ENCODE measurements at regions not wholly inside any gene's neighbourhood (a gene's known extent, or its start where the extent isn't known, plus 50 kb on each side); places are given as distances from the start of the nearest gene placed in this dataset.

DNA sequence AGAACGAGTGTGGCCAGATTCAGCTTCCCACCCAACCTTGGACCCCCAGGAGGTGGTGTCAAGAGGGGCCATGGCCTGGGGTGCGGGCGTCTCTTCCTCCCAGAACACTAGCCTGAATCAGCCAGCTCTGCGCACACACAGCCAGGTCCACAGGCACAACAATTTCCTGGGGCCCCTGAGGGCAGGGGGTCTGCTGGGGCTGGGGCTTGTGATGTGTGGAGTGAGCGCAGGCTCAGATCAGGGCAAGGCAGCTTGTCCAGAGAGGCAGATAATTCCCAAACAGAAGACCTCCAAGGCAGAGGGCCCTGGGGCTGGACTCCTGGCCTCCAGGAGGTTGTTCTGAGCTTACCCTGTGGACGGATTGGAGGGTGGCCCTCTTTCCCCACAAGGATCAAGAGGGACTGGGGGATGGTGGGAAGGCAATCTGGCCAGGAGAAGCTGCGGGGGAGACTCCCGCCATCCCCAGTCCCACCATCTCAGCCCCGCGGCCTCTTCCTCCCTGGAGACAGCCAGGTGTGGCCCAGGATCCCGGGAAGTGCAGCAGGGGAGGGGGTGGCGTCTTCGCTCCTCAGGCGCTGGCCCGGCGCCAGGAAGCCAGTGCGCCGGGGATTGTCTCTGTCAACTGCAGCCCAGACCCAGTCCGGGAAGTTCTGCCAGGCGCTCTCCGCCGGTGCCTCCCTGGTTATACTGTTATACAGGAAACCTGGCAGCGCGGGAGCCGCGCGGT, 52.0 kb upstream of the AMZ2 start:
- no peaks in the 10 kb centered on the region for H3K9me2 ChIP-seq (ENCODE audit: insufficient read depth)
- H3K4me2 ChIP-seq: peak overlapping the region; percentile 92
- ChIA-PET CTCF (no interaction called here), POLR2A (ENCODE audit: unreplicated experiment) (no interaction called here)
- H3K4me1 ChIP-seq (replicated peaks; ENCODE audit: insufficient read depth): peaks cover 14% of the 10 kb centered on the region; the same call in 1 of the 2 replicates
- H3K9me3 ChIP-seq (ENCODE audit: insufficient read depth, low read depth): no peaks in the 10 kb centered on the region
- peaks cover 4% of the 10 kb centered on the region; the same call in 1 of the 2 replicates for H3F3A ChIP-seq (ENCODE audit: insufficient read depth, low read depth)
- peak in 1 of 2 experiments; percentile 26 for DNase-seq
- no peak overlapping the region for H2AFZ ChIP-seq
- H4K20me1 ChIP-seq (ENCODE audit: insufficient read depth): no peaks in the 10 kb centered on the region
- no TSS peak for BruUV-seq (replicated peaks)
- no peak overlapping the region for H3K27ac ChIP-seq
- intact Hi-C loops (cut with micrococcal nuclease; ENCODE audit: unreplicated experiment): loop anchor here (10.0 kb wide), 1 partner anchor 559 kb away; no protein-coding TSS in a partner anchor
- peak overlapping the region; percentile 47; the same call in 1 of the 2 replicates for H3K4me3 ChIP-seq
- peaks cover 18% of the 10 kb centered on the region for H3K27me3 ChIP-seq (ENCODE audit: insufficient read depth, low read depth)
- no peaks in the 10 kb centered on the region for H3K79me2 ChIP-seq (ENCODE audit: low read depth)
- H3K36me3 ChIP-seq (ENCODE audit: low read depth): no peaks in the 10 kb centered on the region
- TF ChIP-seq CTCF (conservative IDR thresholded peaks at IDR 0.05): no peak
- no peak for TF ChIP-seq EZH2 (IDR thresholded peaks at IDR 0.05; ENCODE audit: low read depth)

DNA sequence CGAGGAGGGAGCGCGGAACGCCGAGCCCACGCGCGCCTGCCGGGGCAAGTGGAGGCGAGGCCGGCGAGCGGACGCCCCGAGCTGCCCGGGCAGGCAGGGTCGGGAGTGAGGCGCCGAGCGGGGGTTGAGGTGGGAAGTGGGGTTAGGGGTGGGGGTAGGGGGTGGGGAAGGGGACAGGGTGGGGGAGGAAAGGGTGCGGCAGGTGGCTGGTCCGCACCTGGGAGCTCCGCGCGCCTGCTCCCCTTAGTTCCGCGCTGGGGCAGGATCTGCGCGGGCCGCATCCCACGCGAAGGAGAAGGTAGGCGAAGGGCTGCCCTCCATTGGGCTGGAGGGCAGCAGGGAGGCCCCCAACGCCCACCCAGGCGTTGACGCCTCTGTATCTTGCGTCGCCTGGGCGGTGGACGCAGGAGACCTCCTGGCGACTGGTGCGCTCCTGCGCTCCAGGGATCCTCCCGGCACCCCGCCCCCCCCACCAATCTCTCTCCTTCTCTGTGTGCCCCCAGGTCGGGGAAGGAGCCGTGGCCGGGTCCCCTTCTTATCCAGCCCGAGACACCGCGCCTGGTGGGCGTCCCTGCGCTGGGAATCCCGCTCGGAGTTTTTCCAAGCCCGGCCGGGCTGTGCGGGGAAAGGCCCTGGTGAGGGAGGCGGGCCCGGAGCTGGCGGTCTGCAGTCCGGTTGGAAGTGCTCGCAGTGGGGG, 51.3 kb upstream of the AMZ2 start:
- Histone ChIP-seq H3F3A (ENCODE audit: insufficient read depth, low read depth) (peaks cover 4% of the 10 kb centered on the region; the same call in 1 of the 2 replicates), H3K27ac (no peak overlapping the region), H3K4me1 (replicated peaks; ENCODE audit: insufficient read depth) (peaks cover 14% of the 10 kb centered on the region; the same call in 1 of the 2 replicates), H3K4me2 (peak overlapping the region; percentile 92), H2AFZ (peak overlapping the region; percentile 74), H3K9me2 (ENCODE audit: insufficient read depth) (no peaks in the 10 kb centered on the region), H3K27me3 (ENCODE audit: insufficient read depth, low read depth) (peaks cover 18% of the 10 kb centered on the region), H3K9me3 (ENCODE audit: insufficient read depth, low read depth) (no peaks in the 10 kb centered on the region), H3K36me3 (ENCODE audit: low read depth) (no peaks in the 10 kb centered on the region), H3K4me3 (peak overlapping the region; percentile 52; the same call in 1 of the 2 replicates), H3K79me2 (ENCODE audit: low read depth) (no peaks in the 10 kb centered on the region), H4K20me1 (ENCODE audit: insufficient read depth) (no peaks in the 10 kb centered on the region)
- intact Hi-C loops (cut with micrococcal nuclease; ENCODE audit: unreplicated experiment): loop anchor here (10.0 kb wide), 1 partner anchor 558 kb away; no protein-coding TSS in a partner anchor
- DNase-seq: no peak
- TF ChIP-seq EZH2 (IDR thresholded peaks at IDR 0.05; ENCODE audit: low read depth) (no peak; the same call in 1 of the 2 replicates), CTCF (conservative IDR thresholded peaks at IDR 0.05) (no peak)
- POLR2A ChIA-PET (ENCODE audit: unreplicated experiment): no interaction called here
- no TSS peak for BruUV-seq (replicated peaks)
- CTCF ChIA-PET: interaction anchor here (0.8 kb wide), 1 partner anchor 61 kb away, joined by 3 read pairs; no protein-coding TSS in a partner anchor

DNA sequence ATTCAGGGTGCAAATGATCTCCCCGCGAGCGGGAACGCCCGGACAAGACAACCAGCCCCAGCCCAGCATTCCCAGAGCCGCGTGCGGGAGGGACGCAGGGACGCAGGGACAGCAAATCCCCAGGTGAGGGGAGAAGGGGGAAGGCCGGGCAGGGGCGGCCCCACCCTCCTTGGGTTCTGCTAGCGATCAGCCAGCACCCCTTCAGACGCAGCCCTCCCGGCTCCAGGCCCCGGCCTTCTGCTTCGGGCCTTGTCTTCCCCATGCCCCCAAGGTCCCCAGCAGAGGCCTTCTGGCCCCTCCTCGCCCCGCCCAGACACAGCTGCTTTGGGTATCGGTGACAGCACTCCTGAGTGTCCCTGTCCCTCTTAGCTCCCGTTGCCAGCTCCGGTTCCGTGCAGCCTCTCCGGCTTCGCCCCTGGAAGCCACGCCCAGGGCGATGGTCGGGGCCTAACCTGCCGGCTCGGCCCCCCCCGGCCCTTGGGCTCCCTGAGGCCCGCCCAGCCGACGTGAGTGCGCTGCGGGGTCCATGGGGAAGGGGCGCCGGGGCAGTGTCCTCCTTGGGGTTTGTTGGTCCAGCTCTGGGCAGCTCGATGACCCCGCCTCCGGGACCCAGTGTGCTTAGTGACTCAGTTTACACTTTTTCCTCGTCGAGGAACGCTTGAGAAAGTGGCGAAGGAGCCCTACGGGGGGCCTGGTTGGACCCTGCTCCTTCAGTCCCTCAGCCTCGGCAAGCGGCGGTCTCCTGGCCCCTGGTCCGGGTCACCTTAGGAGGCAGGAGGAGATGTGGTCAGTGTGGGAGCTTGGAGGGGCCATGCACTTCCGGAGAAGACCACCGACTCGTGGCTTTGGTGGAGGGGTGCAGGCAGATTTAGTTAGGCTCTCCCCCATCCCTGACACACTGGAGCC, 50.5 kb upstream of the AMZ2 start:
- Histone ChIP-seq H2AFZ (peak overlapping the region; percentile 74), H4K20me1 (ENCODE audit: insufficient read depth) (no peaks in the 10 kb centered on the region), H3K27me3 (ENCODE audit: insufficient read depth, low read depth) (peaks cover 18% of the 10 kb centered on the region), H3K4me1 (replicated peaks; ENCODE audit: insufficient read depth) (peaks cover 14% of the 10 kb centered on the region; the same call in 1 of the 2 replicates), H3K27ac (no peak overlapping the region), H3K9me3 (ENCODE audit: insufficient read depth, low read depth) (no peaks in the 10 kb centered on the region), H3K4me2 (peak overlapping the region; percentile 92), H3F3A (ENCODE audit: insufficient read depth, low read depth) (peaks cover 4% of the 10 kb centered on the region; the same call in 1 of the 2 replicates), H3K36me3 (ENCODE audit: low read depth) (no peaks in the 10 kb centered on the region), H3K79me2 (ENCODE audit: low read depth) (no peaks in the 10 kb centered on the region), H3K4me3 (peak overlapping the region; percentile 52), H3K9me2 (ENCODE audit: insufficient read depth) (no peaks in the 10 kb centered on the region)
- no peak for TF ChIP-seq CTCF (conservative IDR thresholded peaks at IDR 0.05)
- no peak for TF ChIP-seq EZH2 (IDR thresholded peaks at IDR 0.05; ENCODE audit: low read depth)
- ChIA-PET POLR2A (ENCODE audit: unreplicated experiment) (no interaction called here), CTCF (interaction anchor here (0.8 kb wide), 1 partner anchor 60 kb away, joined by 3 read pairs; no protein-coding TSS in a partner anchor)
- intact Hi-C loops (cut with micrococcal nuclease; ENCODE audit: unreplicated experiment): loop anchor here (10.0 kb wide), 1 partner anchor 557 kb away; no protein-coding TSS in a partner anchor
- no TSS peak for BruUV-seq (replicated peaks)
- DNase-seq: peak in 1 of 2 experiments; percentile 33

Data from PC-9 (cell line).